ENCODE measurements at regions not wholly inside any gene's neighbourhood (a gene's known extent, or its start where the extent isn't known, plus 50 kb on each side); places are given as distances from the start of the nearest gene placed in this dataset.

- intact Hi-C loops (cut with DNase I) = no loop called here
- Histone ChIP-seq H3K4me3 (no peak overlapping the region), H3K27ac (no peak overlapping the region), H3K36me3 (no peaks in the 10 kb centered on the region), H3K9me3 (peaks cover 0 to 2% (median 0%) of the 10 kb centered on the region in 12 donors), H3K4me1 (no peaks in the 10 kb centered on the region), H3K27me3 (peaks cover 0 to 6% (median 0%) of the 10 kb centered on the region in 9 donors)
- DNase-seq (no peak), ATAC-seq (no peak)
- no peak for TF ChIP-seq CTCF (IDR thresholded peaks at IDR 0.05)
- TF ChIP-seq POLR2A (IDR thresholded peaks at IDR 0.05) = no peak
- 37 to 43% (median 39%) methylated on average over 7 of the region's 7 CpGs for WGBS, 4 donors
Measured at GRCh38 chr2:103139628-103140268, 377.9 kb downstream of the TMEM182 start.

- TF ChIP-seq POLR2A (IDR thresholded peaks at IDR 0.05) (no peak), CTCF (IDR thresholded peaks at IDR 0.05) (no peak)
- ATAC-seq (no peak), DNase-seq (no peak)
- Histone ChIP-seq H3K27ac (no peak overlapping the region), H3K36me3 (no peaks in the 10 kb centered on the region), H3K9me3 (no peaks in the 10 kb centered on the region), H3K4me1 (no peaks in the 10 kb centered on the region), H3K27me3 (peaks cover 0 to 6% (median 0%) of the 10 kb centered on the region in 9 donors), H3K4me3 (no peak overlapping the region)
- intact Hi-C loops (cut with DNase I) = no loop called here
- WGBS, 4 donors = 0 to 83% (median 39%) methylated on average over 1 of the region's 1 CpG
Measured at GRCh38 chr2:103144837-103145236, 383.0 kb downstream of the TMEM182 start.

- intact Hi-C loops (cut with DNase I) = no loop called here
- H3K4me3 ChIP-seq = no peak overlapping the region
- H3K4me1 ChIP-seq = no peaks in the 10 kb centered on the region
- H3K27ac ChIP-seq = no peak overlapping the region
- ATAC-seq (no peak), DNase-seq (no peak)
- no peaks in the 10 kb centered on the region for H3K9me3 ChIP-seq
- 64 to 81% (median 76%) methylated on average over 1 of the region's 1 CpG for WGBS, 4 donors
- peaks cover 0 to 6% (median 0%) of the 10 kb centered on the region in 9 donors for H3K27me3 ChIP-seq
- TF ChIP-seq POLR2A (IDR thresholded peaks at IDR 0.05) (no peak), CTCF (IDR thresholded peaks at IDR 0.05) (no peak)
- H3K36me3 ChIP-seq = no peaks in the 10 kb centered on the region
Measured at GRCh38 chr2:103145739-103146138, 383.9 kb downstream of the TMEM182 start.

GRCh38 chr2:103151046-103151445 is 389.2 kb downstream of the TMEM182 start:
- peaks cover 0 to 3% (median 0%) of the 10 kb centered on the region in 12 donors for H3K9me3 ChIP-seq
- H3K36me3 ChIP-seq = no peaks in the 10 kb centered on the region
- peaks cover 0 to 6% (median 0%) of the 10 kb centered on the region in 9 donors for H3K27me3 ChIP-seq
- H3K4me3 ChIP-seq = no peak overlapping the region
- no peak overlapping the region for H3K27ac ChIP-seq
- no peaks in the 10 kb centered on the region for H3K4me1 ChIP-seq
- ATAC-seq = no peak
- WGBS, 4 donors = 87 to 93% (median 89%) methylated on average over 3 of the region's 3 CpGs
- intact Hi-C loops (cut with DNase I) = no loop called here
- TF ChIP-seq CTCF (IDR thresholded peaks at IDR 0.05) = no peak
- no peak for TF ChIP-seq POLR2A (IDR thresholded peaks at IDR 0.05)
- no peak for DNase-seq

All from heart left ventricle (tissue), 16 donors.